Common myeloid progenitor, CD34-positive (primary cell): ENCODE measurements at regions not wholly inside any gene's neighbourhood (a gene's known extent, or its start where the extent isn't known, plus 50 kb on each side); places are given as distances from the start of the nearest gene placed in this dataset.

Experiments used
- CTCF ChIA-PET: fragments of 350-600 bp; sonication (Branson Sonifier 250); formaldehyde crosslinking; loops from one replicate; lab custom pipeline; 2021; ENCODE audit warnings: antibody characterized with exemption; lab: Charles Lee
- POLR2A ChIA-PET: fragments of 350-600 bp; sonication (Branson Sonifier 250); formaldehyde crosslinking; loops from one replicate; lab custom pipeline; 2021; ENCODE audit warnings: antibody characterized with exemption; lab: Charles Lee
- DNase-seq, 3 donors: peaks; one replicate each; pipeline versions ENCODE4 v3.0.0 to v3.0.0-alpha.2; 2013
- H3K27ac ChIP-seq, 2 experiments: 1 replicate in 1 of 2; 2 replicates in 1 of 2; pipeline ENCODE4 v1.7.0; 2013; ENCODE audit warnings: inconsistent platforms in 2 of 2, low read length in 2 of 2, mild to moderate bottlenecking in 2 of 2, low read depth in 1 of 2, moderate library complexity in 1 of 2; ENCODE audit not compliant: severe bottlenecking in 2 of 2, insufficient read depth in 1 of 2, poor library complexity in 1 of 2
- H3K27me3 ChIP-seq, 5 experiments: replicated peaks in 2 of 5; 1 replicate in 3 of 5; 2 replicates in 2 of 5; pipeline versions ENCODE4 v1.6.1 to v1.7.0; 2013; ENCODE audit warnings: low read length in 4 of 5, mild to moderate bottlenecking in 2 of 5, moderate library complexity in 2 of 5, inconsistent platforms in 1 of 5; ENCODE audit not compliant: insufficient read depth in 5 of 5, control insufficient read depth in 4 of 5
- H3K36me3 ChIP-seq, 4 experiments: 1 replicate in 2 of 4; 2 replicates in 2 of 4; pipeline versions ENCODE4 v1.6.1 to v1.7.0; 2013; ENCODE audit warnings: low read length in 3 of 4, control low read depth in 1 of 4, mild to moderate bottlenecking in 1 of 4; ENCODE audit not compliant: control insufficient read depth in 4 of 4, insufficient read depth in 4 of 4
- H3K4me1 ChIP-seq, 4 experiments: 1 replicate in 3 of 4; 2 replicates in 1 of 4; pipeline versions ENCODE4 v1.6.1 to v1.7.1; 2013; ENCODE audit warnings: low read length in 3 of 4, mild to moderate bottlenecking in 3 of 4, control low read depth in 1 of 4, inconsistent platforms in 1 of 4, moderate library complexity in 1 of 4; ENCODE audit not compliant: control insufficient read depth in 4 of 4, insufficient read depth in 4 of 4; ENCODE audit errors: control extremely low read depth in 1 of 4
- H3K4me3 ChIP-seq, 7 experiments: 1 replicate in 4 of 7; 2 replicates in 3 of 7; pipeline versions ENCODE4 v1.5.1 to v1.7.0; 2013; ENCODE audit warnings: mild to moderate bottlenecking in 7 of 7, low read length in 6 of 7, moderate library complexity in 6 of 7, inconsistent platforms in 2 of 7, low read depth in 2 of 7, control low read depth in 1 of 7; ENCODE audit not compliant: insufficient read depth in 4 of 7, control insufficient read depth in 1 of 7; ENCODE audit errors: extremely low read depth in 1 of 7
- H3K9me3 ChIP-seq, 5 experiments: 1 replicate in 4 of 5; 2 replicates in 1 of 5; pipeline versions ENCODE4 v1.6.1 to v1.7.1; 2013; ENCODE audit warnings: low read length in 4 of 5, mild to moderate bottlenecking in 2 of 5, inconsistent platforms in 1 of 5, low read depth in 1 of 5, moderate library complexity in 1 of 5; ENCODE audit not compliant: control insufficient read depth in 4 of 5, insufficient read depth in 2 of 5; ENCODE audit errors: control extremely low read depth in 1 of 5
- WGBS: methylation state at CpG from one replicate; pipeline ENCODE4 v1.1.5; 2013; ENCODE audit not compliant: insufficient coverage; 5-methylcytosine and 5-hydroxymethylcytosine counted together

- Histone ChIP-seq H3K4me1 (no peaks in the 10 kb centered on the region), H3K4me3 (no peak overlapping the region), H3K9me3 (peaks cover 0 to 5% (median 1%) of the 10 kb centered on the region in 5 experiments), H3K27me3 (no peaks in the 10 kb centered on the region), H3K36me3 (no peaks in the 10 kb centered on the region), H3K27ac (no peak overlapping the region)
- DNase-seq: no peak
- ChIA-PET CTCF (no interaction called here), POLR2A (no interaction called here)
- WGBS: 100% methylated on average over 3 of the region's 4 CpGs
These were observed 587.4 kb upstream of the MDFIC2 start for GRCh38 chr3:70899816-70900215.

- H3K4me1 ChIP-seq: no peaks in the 10 kb centered on the region
- no peaks in the 10 kb centered on the region for H3K36me3 ChIP-seq
- ChIA-PET POLR2A (no interaction called here), CTCF (no interaction called here)
- no peak overlapping the region for H3K4me3 ChIP-seq
- DNase-seq: no peak
- no peaks in the 10 kb centered on the region for H3K27me3 ChIP-seq
- no peaks in the 10 kb centered on the region for H3K9me3 ChIP-seq
- 100% methylated on average over 1 of the region's 3 CpGs for WGBS
- no peak overlapping the region for H3K27ac ChIP-seq
These were observed 577.6 kb upstream of the MDFIC2 start for GRCh38 chr3:70890020-70890394.

- Histone ChIP-seq H3K27ac (no peak overlapping the region), H3K9me3 (no peaks in the 10 kb centered on the region), H3K27me3 (no peaks in the 10 kb centered on the region), H3K4me1 (no peaks in the 10 kb centered on the region), H3K4me3 (no peak overlapping the region), H3K36me3 (no peaks in the 10 kb centered on the region)
- POLR2A ChIA-PET: no interaction called here
- no peak for DNase-seq
- CTCF ChIA-PET: interaction anchor here (0.6 kb wide), 1 partner anchor 1483 kb away, joined by 4 read pairs; no protein-coding TSS in a partner anchor
- 95% methylated on average over 4 of the region's 8 CpGs for WGBS
These were observed 577.0 kb upstream of the MDFIC2 start for GRCh38 chr3:70889162-70890019.

- ChIA-PET POLR2A (no interaction called here), CTCF (no interaction called here)
- DNase-seq: no peak
- Histone ChIP-seq H3K27me3 (no peaks in the 10 kb centered on the region), H3K27ac (no peak overlapping the region), H3K9me3 (no peaks in the 10 kb centered on the region), H3K4me3 (no peak overlapping the region), H3K36me3 (no peaks in the 10 kb centered on the region), H3K4me1 (no peaks in the 10 kb centered on the region)
- WGBS: 94% methylated on average over 6 of the region's 6 CpGs
These were observed 573.2 kb upstream of the MDFIC2 start for GRCh38 chr3:70885636-70886035.

GRCh38 chr3:70882104-70882503 lies 569.7 kb upstream of the MDFIC2 start:
- no peak for DNase-seq
- CTCF ChIA-PET: no interaction called here
- no peaks in the 10 kb centered on the region for H3K36me3 ChIP-seq
- no peaks in the 10 kb centered on the region for H3K27me3 ChIP-seq
- WGBS: 95% methylated on average over 2 of the region's 5 CpGs
- H3K27ac ChIP-seq: no peak overlapping the region
- POLR2A ChIA-PET: no interaction called here
- H3K4me3 ChIP-seq: no peak overlapping the region
- no peaks in the 10 kb centered on the region for H3K4me1 ChIP-seq
- H3K9me3 ChIP-seq: peaks cover 0 to 14% (median 3%) of the 10 kb centered on the region in 5 experiments

- no CpG with 5 or more reads among the region's 2 CpGs for WGBS
- Histone ChIP-seq H3K27ac (no peak overlapping the region), H3K4me3 (no peak overlapping the region), H3K4me1 (no peaks in the 10 kb centered on the region), H3K36me3 (no peaks in the 10 kb centered on the region), H3K27me3 (no peaks in the 10 kb centered on the region), H3K9me3 (peaks cover 0 to 14% (median 3%) of the 10 kb centered on the region in 5 experiments)
- ChIA-PET CTCF (no interaction called here), POLR2A (no interaction called here)
- no peak for DNase-seq
These were observed 568.0 kb upstream of the MDFIC2 start for GRCh38 chr3:70880421-70880820.

- POLR2A ChIA-PET: no interaction called here
- Histone ChIP-seq H3K4me1 (no peaks in the 10 kb centered on the region), H3K27ac (no peak overlapping the region), H3K9me3 (peaks cover 0 to 18% (median 8%) of the 10 kb centered on the region in 5 experiments), H3K27me3 (no peaks in the 10 kb centered on the region), H3K4me3 (no peak overlapping the region), H3K36me3 (no peaks in the 10 kb centered on the region)
- CTCF ChIA-PET: no interaction called here
- DNase-seq: no peak
- WGBS: no CpG with 5 or more reads among the region's 3 CpGs
These were observed 563.7 kb upstream of the MDFIC2 start for GRCh38 chr3:70876154-70876553.
